ENCODE measurements at regions not wholly inside any gene's neighbourhood (a gene's known extent, or its start where the extent isn't known, plus 50 kb on each side); places are given as distances from the start of the nearest gene placed in this dataset.

DNA sequence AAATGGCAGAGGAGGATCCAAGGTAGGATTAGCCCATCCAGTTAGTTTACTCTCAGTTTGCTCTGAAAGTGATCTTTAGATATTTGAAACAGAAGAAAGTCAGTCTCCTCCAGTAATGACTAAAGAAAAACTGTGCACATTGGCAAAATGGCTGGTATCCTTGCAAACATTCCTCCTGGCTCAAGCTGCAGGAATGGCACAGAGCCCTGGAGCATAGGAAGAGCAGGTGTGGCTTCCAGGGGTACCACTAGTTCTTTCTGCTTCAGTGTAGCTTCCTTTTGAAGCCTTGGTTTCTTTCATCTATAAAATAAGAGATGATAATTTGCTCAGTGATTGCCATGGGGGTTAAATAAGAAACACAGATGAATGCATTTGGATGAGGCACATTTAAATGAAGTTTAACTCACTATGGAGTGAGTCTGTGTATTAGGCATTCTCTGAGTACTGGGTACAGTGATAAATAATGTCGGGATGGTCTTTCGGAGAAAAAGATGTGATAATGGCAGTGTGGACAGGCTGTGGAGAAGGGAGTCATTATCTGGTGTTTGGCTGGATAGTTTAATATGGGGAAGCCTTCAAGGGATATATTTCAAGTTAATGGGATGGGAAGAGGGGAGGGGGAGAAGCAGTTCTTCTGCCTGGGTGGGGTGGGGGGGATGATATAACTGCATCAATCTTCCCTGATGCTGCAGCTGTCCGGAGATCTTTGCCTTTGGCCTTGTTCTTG, 217.3 kb upstream of the KLF4 start:
- Mint-ChIP-seq H3K4me1 (peaks cover 52% of the 10 kb centered on the region), H3K4me3 (no peak overlapping the region), H3K36me3 (no peaks in the 10 kb centered on the region), H3K9me3 (peaks cover 0 to 4% (median 0%) of the 10 kb centered on the region in 7 donors), H3K27ac (no peak overlapping the region), H3K27me3 (ENCODE audit: low read depth in 3 of 3) (peaks cover 0 to 2% (median 0%) of the 10 kb centered on the region in 3 donors)
- H3K27me3 ChIP-seq (ENCODE audit: control insufficient read depth in 2 of 2, insufficient read depth in 2 of 2, low read length in 2 of 2) = no peaks in the 10 kb centered on the region
- H4K20me1 ChIP-seq (ENCODE audit: insufficient read depth, low read length) = no peaks in the 10 kb centered on the region
- H3K9ac ChIP-seq (ENCODE audit: insufficient read depth, low read length, poor library complexity, severe bottlenecking) = no peak overlapping the region
- intact Hi-C loops (cut with micrococcal nuclease) = no loop called here
- H3K4me2 ChIP-seq (replicated peaks; ENCODE audit: extremely low read depth, low read length, poor library complexity, severe bottlenecking) = no peak overlapping the region
- no peak overlapping the region for H2AFZ ChIP-seq (ENCODE audit: insufficient read depth, low read depth, low read length, poor library complexity, severe bottlenecking)
- no peaks in the 10 kb centered on the region for H3K79me2 ChIP-seq (ENCODE audit: insufficient read depth, low read length)
- TF ChIP-seq, protein P1, sequence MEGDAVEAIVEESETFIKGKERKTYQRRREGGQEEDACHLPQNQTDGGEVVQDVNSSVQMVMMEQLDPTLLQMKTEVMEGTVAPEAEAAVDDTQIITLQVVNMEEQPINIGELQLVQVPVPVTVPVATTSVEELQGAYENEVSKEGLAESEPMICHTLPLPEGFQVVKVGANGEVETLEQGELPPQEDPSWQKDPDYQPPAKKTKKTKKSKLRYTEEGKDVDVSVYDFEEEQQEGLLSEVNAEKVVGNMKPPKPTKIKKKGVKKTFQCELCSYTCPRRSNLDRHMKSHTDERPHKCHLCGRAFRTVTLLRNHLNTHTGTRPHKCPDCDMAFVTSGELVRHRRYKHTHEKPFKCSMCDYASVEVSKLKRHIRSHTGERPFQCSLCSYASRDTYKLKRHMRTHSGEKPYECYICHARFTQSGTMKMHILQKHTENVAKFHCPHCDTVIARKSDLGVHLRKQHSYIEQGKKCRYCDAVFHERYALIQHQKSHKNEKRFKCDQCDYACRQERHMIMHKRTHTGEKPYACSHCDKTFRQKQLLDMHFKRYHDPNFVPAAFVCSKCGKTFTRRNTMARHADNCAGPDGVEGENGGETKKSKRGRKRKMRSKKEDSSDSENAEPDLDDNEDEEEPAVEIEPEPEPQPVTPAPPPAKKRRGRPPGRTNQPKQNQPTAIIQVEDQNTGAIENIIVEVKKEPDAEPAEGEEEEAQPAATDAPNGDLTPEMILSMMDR (IDR thresholded peaks at IDR 0.05) = no peak
- H3K9me3 ChIP-seq (replicated peaks in 1 of 2; ENCODE audit: control insufficient read depth in 1 of 2, insufficient read depth in 1 of 2, low read length in 2 of 2) = no peaks in the 10 kb centered on the region
- H3K27ac ChIP-seq (ENCODE audit: low read depth in 1 of 2, low read length in 2 of 2) = no peak overlapping the region
- DNase-seq = no peak
- H3K4me3 ChIP-seq (replicated peaks in 1 of 3; ENCODE audit: low read depth in 2 of 3, low read length in 3 of 3) = no peak overlapping the region
- 100% methylated on average over 2 of the region's 3 CpGs for WGBS (ENCODE audit: insufficient coverage)
- H3K4me1 ChIP-seq (ENCODE audit: control insufficient read depth in 1 of 2, insufficient read depth in 2 of 2, low read length in 2 of 2) = peaks cover 30 to 49% of the 10 kb centered on the region in 2 donors
- H3K36me3 ChIP-seq (replicated peaks in 1 of 2; ENCODE audit: control insufficient read depth in 1 of 2, insufficient read depth in 2 of 2, low read length in 2 of 2) = no peaks in the 10 kb centered on the region

DNA sequence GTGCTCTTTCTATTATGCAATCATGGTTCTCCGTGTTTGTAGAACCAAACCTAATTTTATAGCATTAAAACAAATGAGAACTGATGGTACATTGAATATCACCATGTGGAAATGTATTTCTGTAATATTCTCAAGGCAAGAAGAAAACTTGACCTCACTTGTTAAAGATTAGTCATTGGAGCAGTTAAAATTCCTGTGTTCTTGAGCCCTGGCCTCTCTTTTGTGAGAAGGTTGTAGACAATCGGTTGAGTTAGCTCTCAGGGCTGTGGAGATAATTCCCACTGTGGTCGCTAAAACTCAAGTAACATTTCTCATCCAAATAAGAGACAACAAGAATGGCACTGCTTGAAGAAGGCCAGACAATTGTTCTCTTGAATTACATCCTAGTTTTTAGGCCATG, 216.0 kb upstream of the KLF4 start:
- H3K4me2 ChIP-seq (replicated peaks; ENCODE audit: extremely low read depth, low read length, poor library complexity, severe bottlenecking) = no peak overlapping the region
- peaks cover 29 to 47% of the 10 kb centered on the region in 2 donors for H3K4me1 ChIP-seq (ENCODE audit: control insufficient read depth in 1 of 2, insufficient read depth in 2 of 2, low read length in 2 of 2)
- H3K4me3 ChIP-seq (replicated peaks in 1 of 3; ENCODE audit: low read depth in 2 of 3, low read length in 3 of 3) = no peak overlapping the region
- H3K9me3 ChIP-seq (replicated peaks in 1 of 2; ENCODE audit: control insufficient read depth in 1 of 2, insufficient read depth in 1 of 2, low read length in 2 of 2) = no peaks in the 10 kb centered on the region
- Mint-ChIP-seq H3K9me3 (peaks cover 0 to 4% (median 0%) of the 10 kb centered on the region in 7 donors), H3K4me3 (no peak overlapping the region), H3K4me1 (peaks cover 53% of the 10 kb centered on the region), H3K27ac (no peak overlapping the region), H3K36me3 (no peaks in the 10 kb centered on the region), H3K27me3 (ENCODE audit: low read depth in 3 of 3) (no peaks in the 10 kb centered on the region)
- TF ChIP-seq, protein P1 (IDR thresholded peaks at IDR 0.05) = no peak
- H2AFZ ChIP-seq (ENCODE audit: insufficient read depth, low read depth, low read length, poor library complexity, severe bottlenecking) = no peak overlapping the region
- H3K79me2 ChIP-seq (ENCODE audit: insufficient read depth, low read length) = no peaks in the 10 kb centered on the region
- H4K20me1 ChIP-seq (ENCODE audit: insufficient read depth, low read length) = no peaks in the 10 kb centered on the region
- H3K27me3 ChIP-seq (ENCODE audit: control insufficient read depth in 2 of 2, insufficient read depth in 2 of 2, low read length in 2 of 2) = no peaks in the 10 kb centered on the region
- no peak overlapping the region for H3K27ac ChIP-seq (ENCODE audit: low read depth in 1 of 2, low read length in 2 of 2)
- no peak overlapping the region for H3K9ac ChIP-seq (ENCODE audit: insufficient read depth, low read length, poor library complexity, severe bottlenecking)
- no peak for DNase-seq
- intact Hi-C loops (cut with micrococcal nuclease) = no loop called here
- no peaks in the 10 kb centered on the region for H3K36me3 ChIP-seq (replicated peaks in 1 of 2; ENCODE audit: control insufficient read depth in 1 of 2, insufficient read depth in 2 of 2, low read length in 2 of 2)
- 100% methylated on average over 1 of the region's 3 CpGs for WGBS (ENCODE audit: insufficient coverage)

Measured in CD14-positive monocyte (primary cell).